SK-N-SH (cell line): ENCODE measurements at regions not wholly inside any gene's neighbourhood (a gene's known extent, or its start where the extent isn't known, plus 50 kb on each side); places are given as distances from the start of the nearest gene placed in this dataset.

Experiments
- CTCF ChIP-seq: fragments of 200-600 bp; sonication (generic); IDR thresholded peaks from 2 replicates; pipeline ENCODE4 v1.6.1; 2017; ENCODE audit warnings: antibody characterized with exemption, mild to moderate bottlenecking, moderate library complexity
- EP300 ChIP-seq, 2 experiments: IDR thresholded peaks; 2 replicates each; pipeline versions ENCODE4 v1.4.0 to v1.6.1; 2012; ENCODE audit warnings: borderline replicate concordance in 1 of 2, low read depth in 1 of 2, low read length in 1 of 2
- FOXJ3 ChIP-seq: sonication (generic); formaldehyde crosslinking; IDR thresholded peaks from 2 replicates; pipeline ENCODE4 v1.5.1; 2020; ENCODE audit warnings: mild to moderate bottlenecking, missing genetic modification reagents
- MAX ChIP-seq: IDR thresholded peaks from 2 replicates; pipeline ENCODE4 v1.4.0; 2012; ENCODE audit warnings: low read depth
- POLR2AphosphoS5 ChIP-seq: IDR thresholded peaks from 2 replicates; pipeline ENCODE4 v1.6.1; 2012; ENCODE audit warnings: low read depth, low read length
- TCF12 ChIP-seq: IDR thresholded peaks from 2 replicates; pipeline ENCODE4 v1.4.0; 2012

- TF ChIP-seq FOXJ3 (CRISPR knock-in tag) = no peak
- TF ChIP-seq CTCF = no peak
- no peak for TF ChIP-seq TCF12
- no peak for TF ChIP-seq EP300 (IDR thresholded peaks at IDR 0.05; ENCODE audit: borderline replicate concordance in 1 of 2, low read depth in 1 of 2, low read length in 1 of 2)
- no peak for TF ChIP-seq MAX
- no peak for TF ChIP-seq POLR2AphosphoS5
These were observed 207.0 kb downstream of the ASMT start for GRCh38 chrX:1821846-1822245.
